DND-41 (cell line): ENCODE measurements at regions not wholly inside any gene's neighbourhood (a gene's known extent, or its start where the extent isn't known, plus 50 kb on each side); places are given as distances from the start of the nearest gene placed in this dataset.

Experiments
- EZH2 ChIP-seq: IDR thresholded peaks from 3 replicates; pipeline ENCODE4 v1.6.1; 2012; ENCODE audit warnings: borderline replicate concordance, low read depth, mild to moderate bottlenecking, moderate library complexity, low read length, inconsistent platforms; ENCODE audit not compliant: severe bottlenecking
- TF ChIP-seq, protein P1 (sequence below): IDR thresholded peaks from 2 replicates; pipeline ENCODE4 v1.5.1; 2012; ENCODE audit warnings: borderline replicate concordance, low read length, moderate library complexity, mild to moderate bottlenecking; ENCODE audit not compliant: poor library complexity, severe bottlenecking; ENCODE audit errors: extremely low read depth

DNA sequence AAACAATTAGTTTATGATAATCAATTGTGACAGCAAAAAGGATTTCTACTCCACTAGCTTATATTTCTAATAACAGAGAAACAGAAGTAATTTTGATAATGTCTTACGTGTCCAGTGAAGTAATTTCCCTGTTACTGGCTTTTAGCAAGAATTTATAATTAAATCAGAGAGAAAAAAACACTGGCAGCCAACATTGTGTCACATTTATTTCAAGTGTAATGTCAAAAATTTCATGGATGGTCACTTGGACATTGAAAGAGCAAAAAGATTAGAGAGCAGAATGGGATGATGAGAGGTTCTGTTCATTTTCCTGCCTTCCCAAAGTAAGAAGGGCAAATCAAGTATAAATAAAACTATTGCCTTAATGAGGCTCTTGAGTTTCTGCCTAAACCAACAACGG, 239.3 kb upstream of the SEMA6A start:
- TF ChIP-seq, protein P1, sequence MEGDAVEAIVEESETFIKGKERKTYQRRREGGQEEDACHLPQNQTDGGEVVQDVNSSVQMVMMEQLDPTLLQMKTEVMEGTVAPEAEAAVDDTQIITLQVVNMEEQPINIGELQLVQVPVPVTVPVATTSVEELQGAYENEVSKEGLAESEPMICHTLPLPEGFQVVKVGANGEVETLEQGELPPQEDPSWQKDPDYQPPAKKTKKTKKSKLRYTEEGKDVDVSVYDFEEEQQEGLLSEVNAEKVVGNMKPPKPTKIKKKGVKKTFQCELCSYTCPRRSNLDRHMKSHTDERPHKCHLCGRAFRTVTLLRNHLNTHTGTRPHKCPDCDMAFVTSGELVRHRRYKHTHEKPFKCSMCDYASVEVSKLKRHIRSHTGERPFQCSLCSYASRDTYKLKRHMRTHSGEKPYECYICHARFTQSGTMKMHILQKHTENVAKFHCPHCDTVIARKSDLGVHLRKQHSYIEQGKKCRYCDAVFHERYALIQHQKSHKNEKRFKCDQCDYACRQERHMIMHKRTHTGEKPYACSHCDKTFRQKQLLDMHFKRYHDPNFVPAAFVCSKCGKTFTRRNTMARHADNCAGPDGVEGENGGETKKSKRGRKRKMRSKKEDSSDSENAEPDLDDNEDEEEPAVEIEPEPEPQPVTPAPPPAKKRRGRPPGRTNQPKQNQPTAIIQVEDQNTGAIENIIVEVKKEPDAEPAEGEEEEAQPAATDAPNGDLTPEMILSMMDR, result no peak
- no peak for TF ChIP-seq EZH2
